DMS 273 (cell line): ENCODE measurements at regions not wholly inside any gene's neighbourhood (a gene's known extent, or its start where the extent isn't known, plus 50 kb on each side); places are given as distances from the start of the nearest gene placed in this dataset.
"Not testable (repeated sequence)": the region's sequence is repeated elsewhere in the genome, so short reads cannot be mapped to it uniquely, and the experiment has no call there.

Experiments
- DNase-seq: peaks from one replicate; lab custom pipeline; 2025; ENCODE audit not compliant: unreplicated experiment; lab: John Stamatoyannopoulos, UW

DNA sequence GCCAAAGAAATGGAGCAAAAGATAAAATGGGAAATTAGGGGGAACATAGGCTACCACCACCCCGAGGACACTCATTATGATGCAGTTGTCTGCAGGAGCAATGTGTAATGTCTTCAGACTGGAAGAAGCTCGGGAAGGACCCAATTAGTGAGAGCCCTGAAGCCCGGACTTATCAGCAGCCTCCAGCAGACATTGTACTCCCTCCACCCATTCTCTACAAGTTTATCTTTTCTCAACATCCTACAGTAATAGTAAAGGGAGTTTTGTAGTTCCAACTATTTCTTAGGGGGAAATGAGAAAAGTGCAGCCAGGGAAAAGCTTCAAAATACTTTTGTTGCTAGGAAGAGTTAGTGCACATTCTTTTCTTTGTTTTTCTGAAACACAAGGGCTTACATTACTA, 657.3 kb upstream of the COBL start:
- DNase-seq = no peak

DNA sequence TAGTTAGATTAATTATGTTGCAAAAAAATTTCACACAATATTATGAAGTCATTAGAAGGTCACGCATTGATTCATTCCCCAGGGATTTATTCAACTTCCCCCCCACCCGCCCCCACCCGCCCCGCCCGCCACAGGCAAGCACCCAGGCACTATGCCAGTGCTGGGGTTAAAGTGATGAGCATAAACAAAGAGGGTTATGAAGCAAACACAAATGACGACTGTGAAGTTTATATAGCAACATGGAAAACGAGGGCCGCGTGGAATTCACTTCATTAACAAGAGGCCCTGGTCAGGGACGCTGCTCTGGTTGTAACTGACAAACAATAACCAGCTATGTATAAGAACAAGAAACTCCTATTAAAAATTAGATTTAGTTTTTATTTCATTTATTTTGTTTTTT, 656.5 kb upstream of the COBL start:
- DNase-seq = no peak

DNA sequence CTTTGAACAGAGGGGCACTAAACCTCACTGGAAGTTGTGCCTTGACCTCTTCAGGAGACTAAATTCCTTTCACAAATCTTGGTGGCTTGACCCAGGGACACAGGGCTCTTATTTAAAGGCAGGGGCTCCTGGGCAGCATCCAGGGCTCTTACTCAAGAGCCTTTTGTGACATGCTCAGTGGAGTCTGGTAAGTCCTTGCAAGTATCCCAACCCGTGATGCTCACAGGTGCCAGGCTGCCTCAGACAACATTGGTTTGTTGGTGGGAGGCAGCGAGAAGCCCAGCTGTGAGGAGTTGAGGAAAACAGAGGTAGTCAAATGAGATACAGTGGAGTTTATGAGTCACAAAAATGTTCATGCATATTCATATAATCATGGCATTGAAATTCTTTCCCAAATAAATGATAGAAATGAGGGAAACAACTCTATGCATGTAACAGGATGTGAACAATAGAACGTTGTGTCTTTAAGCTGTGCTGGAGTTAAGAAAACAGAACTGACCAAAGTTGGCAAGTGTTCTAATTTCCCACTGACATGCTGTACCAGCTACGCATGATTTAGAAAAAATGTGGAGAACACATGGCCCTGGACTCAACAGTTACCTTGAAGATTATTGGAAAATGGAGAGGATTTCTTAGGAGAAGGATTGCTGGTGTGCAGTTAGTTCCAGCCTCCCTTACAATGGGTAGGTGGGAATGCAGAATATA, 654.5 kb upstream of the COBL start:
- DNase-seq = no peak

DNA sequence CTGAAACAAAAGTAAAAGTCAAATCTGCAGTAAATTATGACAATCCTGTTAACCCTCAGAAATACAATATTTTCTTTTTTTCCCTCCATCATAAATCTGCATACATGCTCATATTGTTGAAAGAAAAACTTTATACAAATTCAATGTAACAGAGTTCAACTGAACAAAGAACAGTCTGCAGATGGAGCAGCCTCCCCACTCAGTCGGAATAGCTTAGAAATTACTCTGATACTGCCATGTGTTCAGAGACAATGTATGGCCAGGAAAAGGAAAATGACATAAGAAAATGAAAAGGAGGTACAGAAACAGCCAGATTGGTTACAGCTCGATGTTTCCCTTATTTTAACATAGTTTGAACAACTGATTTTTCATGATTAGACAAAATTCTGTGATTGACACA, 651.9 kb upstream of the COBL start:
- DNase-seq = no peak

DNA sequence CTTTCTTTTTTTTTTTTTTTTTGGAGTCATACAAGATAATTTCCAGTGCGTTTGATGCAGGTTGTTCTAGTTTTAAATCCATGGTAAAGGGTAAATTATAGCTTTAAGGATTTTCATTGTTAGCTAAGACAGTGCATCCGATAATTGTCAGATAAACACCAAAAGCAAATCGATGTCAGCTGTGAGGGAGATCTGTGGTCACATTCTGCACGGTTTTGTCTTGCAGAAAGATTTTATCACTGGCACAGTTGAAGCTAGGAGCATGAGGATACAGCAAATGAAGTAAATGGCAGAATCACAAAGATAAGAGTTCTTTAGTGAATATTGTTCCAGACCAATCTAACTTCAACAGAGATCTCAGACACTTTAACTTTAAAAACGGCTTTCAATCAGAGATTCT, 648.8 kb upstream of the COBL start:
- no peak for DNase-seq

DNA sequence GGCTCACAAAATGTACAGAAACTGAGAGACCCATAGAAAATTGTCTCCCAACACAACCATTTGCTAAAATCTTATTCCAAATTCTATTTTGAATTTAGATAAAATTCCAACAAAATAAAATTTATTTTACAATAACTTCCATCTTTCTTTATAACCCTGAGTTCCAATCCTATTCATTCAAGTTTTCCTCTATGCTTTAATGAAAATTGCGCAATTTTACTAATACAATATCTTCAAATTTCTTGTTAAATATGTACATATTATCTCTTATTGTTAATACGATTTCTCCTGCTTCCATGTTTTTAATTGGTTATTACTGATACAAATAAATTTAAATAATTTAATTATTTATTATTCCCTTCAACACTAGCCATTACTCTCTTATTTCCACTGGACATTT, 645.2 kb upstream of the COBL start:
- DNase-seq = no peak

DNA sequence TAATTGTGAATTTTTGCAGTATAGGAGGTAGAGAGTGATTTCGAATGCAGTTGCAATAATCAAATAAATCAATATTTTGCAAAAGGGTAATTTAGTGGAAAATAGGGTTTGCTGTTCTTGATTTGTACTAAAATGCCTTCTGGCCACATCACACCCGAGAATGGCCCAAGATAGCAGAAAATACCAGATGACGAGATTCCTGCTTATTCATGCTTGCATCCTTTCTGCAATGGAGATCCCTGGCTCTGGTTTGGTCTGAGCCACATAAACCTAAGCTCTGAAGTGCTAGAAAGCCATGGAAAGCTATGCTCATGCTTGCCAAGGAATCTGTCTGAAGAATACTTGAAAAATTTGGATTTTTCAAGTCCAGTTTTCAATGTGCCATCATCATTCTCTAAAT, 634.2 kb upstream of the COBL start:
- no peak for DNase-seq

DNA sequence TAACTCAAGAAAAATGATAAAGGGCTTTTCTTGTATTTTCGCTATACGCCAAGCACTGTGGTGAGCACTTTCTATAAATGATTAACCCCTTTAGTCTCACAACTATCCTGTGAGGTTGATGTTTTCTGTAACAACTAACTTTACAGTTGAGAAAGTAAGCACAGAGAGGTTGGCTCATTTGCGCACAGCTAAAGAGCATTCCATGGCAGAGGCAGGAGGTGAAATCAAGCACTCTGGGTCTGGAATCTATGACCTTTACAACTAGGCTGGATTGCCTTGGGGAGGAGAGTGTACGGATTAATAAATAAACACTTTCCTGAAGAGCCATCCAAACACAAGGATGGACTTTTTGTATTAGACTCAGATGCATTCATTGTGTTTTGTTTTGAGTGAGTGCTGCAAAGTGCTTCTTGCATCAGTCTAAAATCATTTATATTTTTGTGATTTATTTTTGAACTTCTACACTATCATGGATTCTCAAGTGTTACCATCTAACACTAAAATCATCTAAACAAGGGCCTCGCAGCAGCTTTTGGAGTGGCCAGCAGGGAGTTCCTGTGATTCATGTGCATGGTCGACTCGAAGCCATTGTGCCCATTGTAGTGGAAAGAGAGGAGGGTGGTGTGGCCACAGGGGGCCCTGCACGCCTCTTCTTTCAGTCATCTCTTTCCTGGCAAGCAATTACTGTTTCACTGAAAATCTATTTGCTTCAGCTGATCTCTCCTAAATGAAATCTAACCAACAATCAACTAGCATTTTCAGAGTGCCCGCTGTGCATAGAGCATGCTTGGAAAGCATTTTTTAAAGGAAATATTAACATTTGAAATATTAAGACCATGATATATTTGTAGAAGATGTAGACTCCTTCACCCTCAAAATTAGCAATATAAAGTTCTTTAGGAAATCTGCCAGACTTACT, 633.4 kb upstream of the COBL start:
- DNase-seq = no peak

DNA sequence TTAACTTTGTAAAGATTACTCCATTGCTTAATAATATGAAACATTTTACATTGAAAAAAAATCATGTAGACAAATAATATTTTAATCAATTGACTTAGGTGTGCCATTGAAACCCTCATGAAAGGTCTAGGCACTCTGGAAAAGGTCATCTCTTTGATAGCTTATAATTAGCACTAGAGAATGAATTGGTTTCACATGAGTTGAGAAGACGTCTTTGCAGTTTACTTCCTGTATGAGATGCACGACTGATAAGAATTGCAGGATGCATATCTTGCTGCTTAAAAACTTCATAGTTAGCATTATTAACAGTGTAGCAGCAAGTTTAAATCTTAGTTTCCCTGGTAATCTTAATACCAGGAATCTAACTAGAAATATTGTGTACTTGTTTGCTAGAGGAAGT, 614.2 kb upstream of the COBL start:
- no peak for DNase-seq

DNA sequence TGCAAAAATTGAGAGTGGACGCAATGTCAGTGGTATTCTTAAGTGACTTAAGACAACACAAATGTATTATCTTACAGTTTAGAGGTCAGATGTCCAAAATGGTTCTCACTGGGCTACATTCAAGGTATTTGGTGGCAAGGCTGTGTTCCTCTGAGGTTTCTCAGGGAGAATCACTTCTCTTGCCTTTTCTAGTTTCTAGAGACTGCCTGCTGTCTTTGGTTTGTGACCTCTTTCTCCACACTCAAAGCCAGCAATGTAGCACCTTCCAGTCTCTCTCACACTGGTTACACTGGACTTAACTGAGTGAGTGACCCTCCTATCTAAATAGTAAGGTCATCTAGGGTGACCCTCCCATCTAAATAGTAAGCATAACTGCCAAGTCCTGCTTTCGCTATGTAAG, 613.2 kb upstream of the COBL start:
- DNase-seq = no peak

DNA sequence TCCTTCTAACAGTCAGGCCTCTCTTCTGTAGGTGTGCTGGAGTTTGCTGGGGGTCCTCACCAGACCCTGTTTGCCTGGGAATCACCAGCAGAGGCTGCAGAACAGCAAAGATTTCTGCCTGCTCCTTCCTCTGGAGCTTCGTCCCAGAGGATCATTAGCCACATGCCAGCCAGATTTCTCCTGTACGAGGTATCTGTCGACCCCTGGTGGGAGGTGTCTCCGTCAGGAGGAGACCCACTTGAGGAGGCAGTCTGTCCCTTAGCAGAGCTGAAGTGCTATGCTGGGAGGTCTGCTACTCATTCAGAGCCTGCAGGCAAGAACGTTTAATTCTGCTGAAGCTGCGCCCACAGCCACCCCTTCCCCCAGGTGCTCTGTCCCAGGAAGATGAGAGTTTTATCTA, 611.1 kb upstream of the COBL start:
- no peak for DNase-seq

DNA sequence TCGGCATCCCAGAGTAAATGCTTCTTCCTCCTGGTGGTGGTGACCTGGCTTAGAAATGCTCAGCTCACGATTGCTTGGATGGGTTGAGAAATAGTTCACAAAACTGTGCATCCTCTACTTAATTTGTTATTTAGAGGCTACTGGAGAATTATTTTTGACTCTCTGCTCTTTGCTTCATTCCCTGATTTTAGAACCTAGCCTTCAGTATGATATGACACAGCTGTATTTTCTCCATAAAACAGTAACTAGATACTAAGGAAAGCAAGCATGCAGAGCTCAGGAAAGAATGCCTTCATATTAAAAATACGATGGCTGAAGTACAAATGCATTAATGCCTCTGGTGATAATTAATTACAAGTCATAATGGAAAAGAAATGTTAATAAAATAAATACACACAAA, 602.0 kb upstream of the COBL start:
- DNase-seq = no peak

DNA sequence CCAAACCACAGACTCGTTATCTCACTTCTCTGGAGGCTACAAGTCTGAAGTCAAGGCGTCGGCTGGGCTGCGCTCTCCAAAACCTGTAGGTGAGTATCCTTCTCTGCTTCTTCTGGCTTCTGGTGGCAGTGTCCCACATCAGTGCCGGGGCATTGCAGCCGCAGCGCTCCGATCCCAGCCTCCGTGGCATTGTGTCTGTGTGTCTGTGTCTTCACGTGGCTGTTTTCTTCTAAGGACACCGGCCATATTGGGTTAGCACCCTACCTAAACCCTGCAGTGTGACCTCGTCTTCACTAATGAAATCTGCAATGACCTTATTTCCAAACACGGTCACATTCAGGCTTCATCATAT, 584.9 kb upstream of the COBL start:
- DNase-seq = no peak

DNA sequence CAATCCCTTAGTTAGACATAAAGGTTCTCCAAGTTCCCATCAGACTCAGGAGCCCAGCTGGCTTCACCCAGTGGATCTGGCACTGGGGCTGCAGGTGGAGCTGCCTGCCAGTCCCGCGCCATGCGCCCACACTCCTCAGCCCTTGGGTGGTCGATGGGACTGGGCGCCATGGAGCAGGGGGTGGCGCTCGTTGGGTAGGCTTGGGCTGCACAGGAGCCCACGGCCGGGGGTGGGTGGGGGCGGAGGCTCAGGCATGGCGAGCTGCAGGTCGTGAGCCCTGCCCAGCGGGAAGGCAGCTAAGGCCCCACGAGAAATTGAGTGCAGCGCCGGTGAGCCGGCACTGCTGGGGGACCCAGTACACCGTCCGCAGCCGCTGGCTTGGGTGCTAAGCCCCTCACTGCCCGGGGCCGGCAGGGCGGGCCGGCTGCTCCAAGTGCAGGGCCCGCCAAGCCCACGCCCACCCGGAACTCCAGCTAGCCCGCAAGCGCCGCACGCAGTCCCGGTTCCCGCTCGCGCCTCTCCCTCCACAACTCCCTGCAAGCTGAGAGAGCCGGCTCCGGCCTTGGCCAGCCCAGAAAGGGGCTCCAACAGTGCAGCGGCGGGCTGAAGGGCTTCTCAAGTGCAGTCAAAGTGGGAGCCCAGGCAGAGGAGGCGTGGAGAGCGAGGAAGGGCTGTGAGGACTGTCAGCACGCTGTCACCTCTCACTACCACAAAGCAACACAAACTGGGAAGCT, 584.3 kb upstream of the COBL start:
- not testable (repeated sequence) for DNase-seq

DNA sequence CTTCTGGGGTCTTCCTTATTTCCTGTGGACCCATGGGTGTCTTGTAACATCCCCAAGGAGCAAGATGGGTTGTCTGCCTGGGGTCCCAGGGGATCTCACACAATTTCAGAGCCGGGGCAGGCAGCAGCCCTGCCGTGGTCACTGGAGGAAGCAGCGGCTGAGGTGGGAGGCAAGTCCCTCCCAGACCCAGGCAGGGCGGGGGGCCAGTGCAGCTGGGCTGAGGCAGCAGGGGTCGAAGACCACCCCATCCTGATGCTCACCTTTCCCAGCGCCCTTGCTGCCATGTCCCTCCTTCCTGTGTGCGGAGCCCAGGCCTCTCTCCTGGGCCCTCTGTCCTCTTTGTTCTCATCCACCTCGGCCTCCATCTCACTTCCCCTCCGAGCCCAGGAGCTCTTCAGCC, 583.0 kb upstream of the COBL start:
- DNase-seq = no peak

DNA sequence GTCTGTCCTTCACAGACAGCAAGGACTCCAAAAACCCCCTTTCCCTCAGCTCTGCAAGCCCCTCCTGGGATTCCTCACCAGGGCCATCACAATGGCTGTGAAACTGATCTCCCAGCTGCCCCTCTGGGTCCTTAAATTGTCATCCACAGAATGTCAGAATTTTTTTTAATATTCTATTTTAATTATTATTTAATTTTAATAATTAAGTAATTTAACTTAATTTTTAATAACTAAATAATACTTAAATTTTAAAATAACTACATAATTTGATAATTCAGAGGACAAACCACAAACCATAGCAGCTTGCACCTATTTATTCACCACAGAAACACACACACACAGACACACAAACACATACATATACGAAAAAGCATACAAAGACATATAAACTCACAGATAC, 565.8 kb upstream of the COBL start:
- DNase-seq = no peak

DNA sequence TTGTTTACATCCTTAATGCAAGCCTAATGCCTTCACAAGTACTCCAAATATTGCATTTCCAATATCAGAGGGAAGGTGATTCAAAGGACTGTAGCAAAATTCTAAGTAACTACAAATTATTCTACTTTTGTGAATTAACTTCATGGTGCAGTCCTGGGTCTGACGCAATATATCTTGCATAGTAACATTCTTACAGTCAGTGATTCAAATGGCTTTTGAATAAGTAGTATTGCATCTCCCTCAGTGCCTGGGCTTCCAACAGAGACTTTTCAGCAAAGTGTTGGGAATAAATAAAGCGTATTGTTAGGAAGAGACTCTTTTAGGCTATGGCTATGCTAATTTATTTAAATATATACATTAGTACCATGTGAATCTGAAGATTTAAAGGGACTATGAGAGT, 564.7 kb upstream of the COBL start:
- no peak for DNase-seq

DNA sequence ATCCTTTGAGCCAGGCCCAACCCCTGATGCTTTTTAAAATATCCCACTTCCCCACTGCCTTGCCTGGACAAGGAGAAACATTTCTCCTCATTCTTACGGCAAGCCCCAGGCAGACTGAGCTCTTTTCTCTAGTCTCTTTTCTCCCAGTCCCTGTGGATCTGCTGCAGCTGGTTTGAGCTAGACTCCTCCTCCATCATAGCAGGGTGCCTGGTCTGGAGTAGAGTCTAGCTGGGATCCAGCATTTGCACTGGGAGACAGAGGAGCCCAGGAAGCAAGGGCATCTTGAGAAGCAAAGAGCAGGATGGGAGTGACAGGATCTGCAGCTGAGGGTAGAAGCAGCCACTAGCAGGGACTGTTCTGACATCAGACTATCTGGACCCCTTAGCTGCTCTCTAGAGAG, 562.3 kb upstream of the COBL start:
- DNase-seq = no peak

DNA sequence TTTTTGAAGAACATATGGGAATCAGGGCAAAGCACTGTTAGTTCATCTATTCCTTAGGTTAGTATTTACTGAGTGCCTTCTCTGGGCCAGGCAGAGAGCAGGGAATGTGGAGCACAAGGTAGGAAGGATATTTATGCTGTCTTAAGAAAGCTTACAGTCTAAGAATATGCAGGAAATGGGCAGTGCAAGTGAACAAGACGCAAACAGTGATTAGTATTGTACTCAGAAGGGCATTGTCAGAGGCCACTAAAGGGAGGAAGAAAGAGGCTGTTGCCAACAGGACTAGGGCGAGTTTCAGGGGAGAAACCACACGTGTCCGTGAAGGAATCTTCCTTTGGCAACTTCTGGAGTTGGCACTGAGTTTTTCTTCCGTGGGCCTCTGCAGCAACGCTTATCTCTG, 552.8 kb upstream of the COBL start:
- DNase-seq = no peak

DNA sequence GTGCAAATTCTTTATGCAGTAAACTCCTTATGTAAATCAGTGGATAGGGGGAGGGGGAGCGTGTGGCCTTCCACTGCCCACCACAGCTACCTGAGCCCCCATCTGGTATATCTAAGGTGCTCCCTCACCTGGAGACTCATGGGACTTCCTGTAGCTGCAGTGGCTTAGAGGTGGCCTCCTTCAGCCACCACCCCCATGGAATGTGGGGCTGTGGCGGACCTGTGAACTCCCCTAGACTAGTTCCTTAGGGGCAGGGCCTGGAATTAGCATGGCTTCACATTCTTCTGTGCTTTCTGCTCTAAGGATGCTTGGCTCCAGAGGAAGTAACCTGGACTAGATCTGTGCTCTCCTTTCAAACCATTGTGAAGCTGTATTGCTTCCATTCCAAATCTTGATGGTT, 550.5 kb upstream of the COBL start:
- no peak for DNase-seq

DNA sequence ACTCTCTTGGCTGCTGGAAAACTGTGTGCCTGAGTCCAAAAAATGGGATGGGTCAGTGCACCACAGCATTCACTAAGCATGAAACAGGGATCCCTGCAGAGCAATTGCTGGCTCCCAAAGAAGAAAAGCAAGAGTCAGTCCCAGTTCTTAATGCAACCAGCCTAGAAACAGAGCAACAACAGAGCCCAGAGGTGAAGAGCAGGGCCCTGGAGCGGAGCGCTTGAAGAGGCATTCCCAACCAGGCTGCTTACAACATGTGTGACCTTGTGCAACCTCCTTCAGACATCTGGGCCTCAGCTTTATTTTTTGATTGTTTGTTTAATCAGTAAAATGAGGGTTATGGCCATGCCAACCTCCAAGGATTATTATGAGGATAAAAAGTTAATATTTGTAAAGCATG, 543.7 kb upstream of the COBL start:
- DNase-seq = no peak

DNA sequence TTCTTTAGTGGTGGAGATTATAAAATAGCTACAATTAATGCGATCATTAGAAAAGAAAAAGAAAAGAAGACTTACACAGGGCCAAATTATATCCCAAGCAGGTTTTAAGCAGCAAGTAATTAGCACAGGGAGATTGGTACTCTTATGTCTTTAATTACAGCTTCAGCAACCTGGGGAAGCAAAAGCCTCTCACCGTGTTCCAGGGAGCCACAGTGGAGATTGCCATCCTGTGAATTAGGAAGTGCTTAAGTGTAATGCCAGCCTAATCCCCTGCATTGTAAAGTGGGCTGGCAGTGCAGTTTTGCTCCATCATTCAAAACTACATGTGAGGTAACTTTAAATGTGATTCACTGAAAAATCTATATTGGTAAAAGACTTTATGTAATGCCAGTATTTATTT, 533.5 kb upstream of the COBL start:
- DNase-seq = no peak
